Mesodermal cell (in vitro differentiated cells): ENCODE measurements at regions not wholly inside any gene's neighbourhood (a gene's known extent, or its start where the extent isn't known, plus 50 kb on each side); places are given as distances from the start of the nearest gene placed in this dataset.

Experiments used
- H3K27ac ChIP-seq: 2 replicates; pipeline ENCODE4 v1.7.0; 2013; ENCODE audit warnings: mild to moderate bottlenecking, low read depth, low read length, moderate library complexity; ENCODE audit not compliant: severe bottlenecking
- H3K36me3 ChIP-seq: 2 replicates; pipeline ENCODE4 v1.7.1; 2013; ENCODE audit warnings: mild to moderate bottlenecking, low read length, moderate library complexity; ENCODE audit not compliant: control insufficient read depth, insufficient read depth
- H3K4me1 ChIP-seq: one replicate; pipeline ENCODE4 v1.7.1; 2013; ENCODE audit warnings: mild to moderate bottlenecking, low read length; ENCODE audit not compliant: insufficient read depth, control insufficient read depth, poor library complexity, severe bottlenecking
- H3K4me3 ChIP-seq: 2 replicates; pipeline ENCODE4 v1.7.0; 2013; ENCODE audit warnings: low read length, control low read depth, mild to moderate bottlenecking; ENCODE audit not compliant: insufficient read depth, poor library complexity, severe bottlenecking; ENCODE audit errors: extremely low read depth
- H3K9me3 ChIP-seq: 2 replicates; pipeline ENCODE4 v1.7.1; 2013; ENCODE audit warnings: mild to moderate bottlenecking, low read length, moderate library complexity; ENCODE audit not compliant: control insufficient read depth
- WGBS, 2 experiments: methylation state at CpG; one replicate each; pipeline ENCODE4 v1.1.5; 2013; ENCODE audit warnings: missing lambda C conversion rate in 2 of 2; ENCODE audit not compliant: insufficient coverage in 2 of 2; 5-methylcytosine and 5-hydroxymethylcytosine counted together

- 100% methylated on average over 1 of the region's 4 CpGs; no CpG with 5 or more reads in 1 of the 2 experiments for WGBS, 2 experiments
- Histone ChIP-seq H3K4me1 (peaks cover 4% of the 10 kb centered on the region), H3K36me3 (no peaks in the 10 kb centered on the region), H3K9me3 (no peaks in the 10 kb centered on the region), H3K4me3 (no peak overlapping the region), H3K27ac (no peak overlapping the region)
These were observed 211.1 kb upstream of the MAMLD1 start for GRCh38 chrX:150152036-150152435.

GRCh38 chrX:150152546-150152945 lies 210.6 kb upstream of the MAMLD1 start:
- H3K36me3 ChIP-seq, result no peaks in the 10 kb centered on the region
- peaks cover 4% of the 10 kb centered on the region for H3K4me1 ChIP-seq
- H3K9me3 ChIP-seq, result no peaks in the 10 kb centered on the region
- WGBS, 2 experiments, result 83% methylated on average over 1 of the region's 2 CpGs; no CpG with 5 or more reads in 1 of the 2 experiments
- no peak overlapping the region for H3K4me3 ChIP-seq
- no peak overlapping the region for H3K27ac ChIP-seq

DNA sequence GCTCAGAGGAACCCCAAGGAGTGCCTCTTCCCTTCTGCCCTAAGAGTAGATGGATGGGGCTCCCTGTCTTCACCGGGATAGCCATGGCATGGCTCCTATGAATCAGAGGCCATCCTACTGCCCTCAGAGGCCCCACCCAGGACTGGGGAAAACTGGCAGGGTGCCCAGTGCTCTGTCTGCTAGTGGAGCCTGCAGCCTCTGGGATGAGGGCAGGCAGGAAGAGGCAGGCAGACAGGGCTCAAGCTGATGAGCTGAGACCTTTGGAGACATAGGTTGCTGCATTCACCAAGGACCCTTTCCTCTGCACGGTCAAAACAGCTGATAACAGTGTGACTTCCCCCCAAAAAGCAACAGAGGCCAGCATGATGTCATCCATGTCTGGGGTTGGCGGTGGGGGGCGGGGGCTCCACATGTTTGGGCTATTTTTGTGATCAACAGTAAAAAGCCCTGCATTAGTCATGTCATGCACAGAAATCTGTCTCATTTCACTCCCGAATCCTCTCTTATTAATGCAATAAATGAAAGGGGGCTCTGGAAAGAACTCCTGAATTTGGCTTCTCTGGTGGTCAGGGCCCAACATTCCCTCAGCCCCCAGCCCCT lies 207.6 kb upstream of the MAMLD1 start:
- H3K36me3 ChIP-seq, result no peaks in the 10 kb centered on the region
- no peaks in the 10 kb centered on the region for H3K9me3 ChIP-seq
- WGBS, 2 experiments, result 83 to 100% methylated on average over 1 of the region's 5 CpGs
- no peak overlapping the region for H3K27ac ChIP-seq
- peaks cover 4% of the 10 kb centered on the region for H3K4me1 ChIP-seq
- H3K4me3 ChIP-seq, result no peak overlapping the region

- Histone ChIP-seq H3K9me3 (no peaks in the 10 kb centered on the region), H3K4me3 (no peak overlapping the region), H3K4me1 (peaks cover 4% of the 10 kb centered on the region), H3K36me3 (no peaks in the 10 kb centered on the region), H3K27ac (no peak overlapping the region)
- WGBS, 2 experiments, result no CpG with 5 or more reads among the region's 4 CpGs
These were observed 206.5 kb upstream of the MAMLD1 start for GRCh38 chrX:150156615-150157014.

DNA sequence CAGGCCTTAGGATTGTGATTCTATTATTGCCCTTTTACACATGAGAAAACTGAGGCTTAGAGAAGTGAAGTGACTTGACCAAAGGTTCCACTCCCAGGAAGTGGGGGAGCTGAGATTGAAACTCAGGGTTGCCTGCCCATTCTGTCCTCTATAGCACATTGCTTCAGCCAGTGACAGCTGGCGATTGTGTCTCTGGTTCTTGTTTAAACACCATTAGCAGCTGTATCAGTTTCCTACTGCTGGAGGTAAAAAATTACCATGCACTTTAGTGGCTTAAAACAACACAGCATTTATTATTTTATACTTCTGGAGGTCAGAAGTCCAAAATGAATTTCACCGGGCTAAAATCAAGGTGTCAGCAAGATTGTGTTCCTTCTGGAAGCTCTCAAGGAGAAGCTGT lies 205.8 kb upstream of the MAMLD1 start:
- 83 to 100% methylated on average over 1 of the region's 2 CpGs for WGBS, 2 experiments
- no peaks in the 10 kb centered on the region for H3K9me3 ChIP-seq
- H3K4me3 ChIP-seq, result no peak overlapping the region
- peaks cover 4% of the 10 kb centered on the region for H3K4me1 ChIP-seq
- H3K36me3 ChIP-seq, result no peaks in the 10 kb centered on the region
- no peak overlapping the region for H3K27ac ChIP-seq

- WGBS, 2 experiments, result 75 to 80% methylated on average over 1 to 2 of the region's 9 CpGs
- H3K9me3 ChIP-seq, result no peaks in the 10 kb centered on the region
- no peak overlapping the region for H3K4me3 ChIP-seq
- no peaks in the 10 kb centered on the region for H3K36me3 ChIP-seq
- H3K27ac ChIP-seq, result no peak overlapping the region
- peaks cover 4% of the 10 kb centered on the region for H3K4me1 ChIP-seq
These were observed 204.4 kb upstream of the MAMLD1 start for GRCh38 chrX:150158554-150159332.

DNA sequence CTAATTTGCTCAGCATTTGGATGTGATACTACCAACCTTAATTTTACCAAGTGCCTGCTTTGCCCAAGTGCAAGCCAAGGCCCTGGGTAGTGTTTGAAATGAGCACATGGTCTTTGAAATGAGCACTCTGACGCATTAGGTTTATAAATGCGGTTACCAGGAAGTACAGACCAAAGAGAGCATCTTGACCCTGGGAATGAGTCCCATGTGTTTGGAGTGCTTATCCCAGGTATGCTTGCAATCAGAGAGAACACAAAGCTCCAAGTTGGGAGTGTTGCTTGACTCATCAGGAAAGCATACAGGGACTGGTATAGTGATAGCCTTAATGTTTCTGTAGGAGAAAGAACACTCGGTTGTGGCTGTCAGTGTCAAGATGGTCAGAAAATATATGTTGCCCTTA lies 203.6 kb upstream of the MAMLD1 start:
- WGBS, 2 experiments, result 94 to 100% methylated on average over 1 to 2 of the region's 3 CpGs
- Histone ChIP-seq H3K9me3 (no peaks in the 10 kb centered on the region), H3K4me1 (peaks cover 4% of the 10 kb centered on the region), H3K4me3 (no peak overlapping the region), H3K36me3 (no peaks in the 10 kb centered on the region), H3K27ac (no peak overlapping the region)

- Histone ChIP-seq H3K27ac (no peak overlapping the region), H3K4me3 (no peak overlapping the region), H3K9me3 (no peaks in the 10 kb centered on the region), H3K4me1 (no peaks in the 10 kb centered on the region), H3K36me3 (no peaks in the 10 kb centered on the region)
These were observed 202.5 kb upstream of the MAMLD1 start for GRCh38 chrX:150160656-150161055.

DNA sequence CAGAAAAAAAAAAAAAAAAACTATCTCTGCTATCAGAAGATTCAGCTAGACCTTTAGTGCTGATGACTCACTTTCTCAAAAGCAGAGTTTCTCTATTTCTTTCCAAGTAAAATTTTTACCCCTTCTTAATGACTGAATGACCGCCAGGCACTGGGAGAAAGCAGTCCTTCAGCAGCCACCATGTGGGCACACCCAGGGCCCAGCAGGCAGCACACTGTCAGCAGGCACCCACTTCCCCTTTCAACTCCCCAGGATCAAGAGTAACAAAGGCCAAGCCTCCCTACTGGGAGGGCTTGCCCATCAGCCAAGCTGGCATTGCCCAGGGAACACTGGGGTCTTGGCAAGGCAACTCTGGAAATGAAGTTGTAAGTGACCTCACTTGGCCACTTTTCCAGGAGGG lies 201.9 kb upstream of the MAMLD1 start:
- no peak overlapping the region for H3K27ac ChIP-seq
- H3K36me3 ChIP-seq, result no peaks in the 10 kb centered on the region
- H3K4me1 ChIP-seq, result no peaks in the 10 kb centered on the region
- H3K4me3 ChIP-seq, result no peak overlapping the region
- no peaks in the 10 kb centered on the region for H3K9me3 ChIP-seq
- no CpG with 5 or more reads among the region's 1 CpG for WGBS, 2 experiments

DNA sequence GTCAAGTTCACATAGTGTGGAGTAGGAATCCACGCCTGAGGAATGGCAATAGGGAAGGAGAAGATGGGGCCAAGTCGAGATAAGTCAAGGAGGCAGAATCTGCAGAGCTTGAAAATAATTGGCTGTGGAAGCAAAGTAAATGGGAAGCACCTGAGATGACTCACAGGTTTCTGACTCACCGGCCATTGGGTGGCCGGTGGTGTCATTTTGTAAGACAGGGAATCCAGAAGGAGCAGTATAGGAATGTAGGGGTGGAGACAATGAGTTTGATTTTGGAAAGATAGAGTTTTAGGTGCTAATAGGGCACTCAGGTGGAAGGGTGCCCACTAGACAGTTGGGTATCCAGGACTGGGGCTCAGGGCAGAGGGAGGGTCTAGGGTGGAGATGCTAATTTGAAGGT lies 201.0 kb upstream of the MAMLD1 start:
- H3K4me1 ChIP-seq, result no peaks in the 10 kb centered on the region
- H3K4me3 ChIP-seq, result no peak overlapping the region
- 85 to 86% methylated on average over 2 to 4 of the region's 4 CpGs for WGBS, 2 experiments
- H3K9me3 ChIP-seq, result no peaks in the 10 kb centered on the region
- H3K27ac ChIP-seq, result no peak overlapping the region
- no peaks in the 10 kb centered on the region for H3K36me3 ChIP-seq

GRCh38 chrX:150163221-150163930 lies 199.7 kb upstream of the MAMLD1 start:
- Histone ChIP-seq H3K36me3 (no peaks in the 10 kb centered on the region), H3K4me1 (no peaks in the 10 kb centered on the region), H3K4me3 (no peak overlapping the region), H3K9me3 (no peaks in the 10 kb centered on the region), H3K27ac (no peak overlapping the region)
- WGBS, 2 experiments, result 80 to 94% methylated on average over 1 to 3 of the region's 8 CpGs
